CD4-positive, CD25-positive, alpha-beta regulatory T cell (primary cell): ENCODE measurements at regions not wholly inside any gene's neighbourhood (a gene's known extent, or its start where the extent isn't known, plus 50 kb on each side); places are given as distances from the start of the nearest gene placed in this dataset.

Source experiments
- ATAC-seq, 2 donors: fragments of 150-1000 bp; cut with Tn5 transposase; one replicate each; pipeline ENCODE4 v1.10.0; 2021; ENCODE audit warnings: low read depth in 2 of 2, moderate number of reproducible peaks in 2 of 2, moderate library complexity in 1 of 2
- DNase-seq, 3 donors: peaks; one replicate each; pipeline versions ENCODE4 v3.0.0 to v3.0.0-alpha.2; 2012 to 2022; ENCODE audit warnings: mixed read lengths in 1 of 3
- H3K27ac ChIP-seq: one replicate; pipeline ENCODE4 v1.7.0; 2013; ENCODE audit warnings: mild to moderate bottlenecking, low read length; ENCODE audit not compliant: insufficient read depth, poor library complexity, severe bottlenecking
- H3K27me3 ChIP-seq: one replicate; pipeline ENCODE4 v1.7.0; 2013; ENCODE audit warnings: low read length; ENCODE audit not compliant: control insufficient read depth, insufficient read depth
- H3K36me3 ChIP-seq: one replicate; pipeline ENCODE4 v1.7.0; 2013; ENCODE audit warnings: mild to moderate bottlenecking, low read length, moderate library complexity; ENCODE audit not compliant: control insufficient read depth, insufficient read depth
- H3K4me1 ChIP-seq: 2 replicates; pipeline ENCODE4 v1.7.0; 2013; ENCODE audit warnings: mild to moderate bottlenecking, low read length; ENCODE audit not compliant: insufficient read depth, control insufficient read depth, poor library complexity, severe bottlenecking
- H3K4me3 ChIP-seq: one replicate; pipeline ENCODE4 v1.7.0; 2013; ENCODE audit warnings: low read depth, mild to moderate bottlenecking, low read length, moderate library complexity
- H3K9me3 ChIP-seq, 2 experiments: 1 replicate in 1 of 2; 2 replicates in 1 of 2; pipeline ENCODE4 v1.7.0; 2013; ENCODE audit warnings: low read length in 2 of 2, mild to moderate bottlenecking in 1 of 2, moderate library complexity in 1 of 2; ENCODE audit not compliant: control insufficient read depth in 2 of 2
- H3K27ac Mint-ChIP-seq, 3 donors: one replicate each; pipeline ENCODE4 v1.8.0; 2020 to 2022; ENCODE audit warnings: mild to moderate bottlenecking in 3 of 3, mixed read lengths in 3 of 3, moderate library complexity in 2 of 3
- H3K27me3 Mint-ChIP-seq: one replicate; pipeline ENCODE4 v1.8.0; 2022; ENCODE audit warnings: mild to moderate bottlenecking, mixed read lengths
- H3K36me3 Mint-ChIP-seq: one replicate; pipeline ENCODE4 v1.8.0; 2020; ENCODE audit warnings: mixed read lengths
- H3K4me1 Mint-ChIP-seq, 4 donors: one replicate each; pipeline ENCODE4 v1.8.0; 2020 to 2022; ENCODE audit warnings: mixed read lengths in 4 of 4, mild to moderate bottlenecking in 1 of 4
- H3K4me3 Mint-ChIP-seq, 4 donors: one replicate each; pipeline ENCODE4 v1.8.0; 2020 to 2022; ENCODE audit warnings: mild to moderate bottlenecking in 4 of 4, mixed read lengths in 4 of 4, moderate library complexity in 3 of 4
- H3K9me3 Mint-ChIP-seq, 7 donors: one replicate each; pipeline ENCODE4 v1.8.0; 2020 to 2022; ENCODE audit warnings: mixed read lengths in 7 of 7, mild to moderate bottlenecking in 3 of 7, moderate library complexity in 2 of 7

GRCh38 chr4:65050786-65051185, 619.5 kb downstream of the EPHA5 start:
- H3K27me3 Mint-ChIP-seq, result no peaks in the 10 kb centered on the region
- Histone ChIP-seq H3K27me3 (no peaks in the 10 kb centered on the region), H3K4me1 (no peaks in the 10 kb centered on the region), H3K9me3 (no peaks in the 10 kb centered on the region), H3K27ac (no peak overlapping the region), H3K4me3 (no peak overlapping the region), H3K36me3 (no peaks in the 10 kb centered on the region)
- DNase-seq (no peak), ATAC-seq (no peak)
- H3K36me3 Mint-ChIP-seq, result no peaks in the 10 kb centered on the region
- H3K27ac Mint-ChIP-seq, result no peak overlapping the region
- H3K4me1 Mint-ChIP-seq, result peaks cover 0 to 6% (median 0%) of the 10 kb centered on the region in 4 donors
- peaks cover 0 to 16% (median 4%) of the 10 kb centered on the region in 7 donors for H3K9me3 Mint-ChIP-seq
- H3K4me3 Mint-ChIP-seq, result no peak overlapping the region

GRCh38 chr4:65046192-65047133, 623.8 kb downstream of the EPHA5 start:
- Mint-ChIP-seq H3K36me3 (no peaks in the 10 kb centered on the region), H3K27ac (no peak overlapping the region), H3K9me3 (peaks cover 0 to 14% (median 2%) of the 10 kb centered on the region in 7 donors), H3K4me1 (peaks cover 0 to 6% (median 0%) of the 10 kb centered on the region in 4 donors), H3K4me3 (no peak overlapping the region), H3K27me3 (no peaks in the 10 kb centered on the region)
- H3K27me3 ChIP-seq, result no peaks in the 10 kb centered on the region
- H3K36me3 ChIP-seq, result no peaks in the 10 kb centered on the region
- no peaks in the 10 kb centered on the region for H3K9me3 ChIP-seq
- no peak overlapping the region for H3K27ac ChIP-seq
- DNase-seq (no peak), ATAC-seq (no peak)
- no peak overlapping the region for H3K4me3 ChIP-seq
- no peaks in the 10 kb centered on the region for H3K4me1 ChIP-seq

GRCh38 chr4:65033899-65034298, 624.6 kb upstream of the TECRL start:
- no peaks in the 10 kb centered on the region for H3K4me1 Mint-ChIP-seq
- H3K4me3 Mint-ChIP-seq, result no peak overlapping the region
- H3K4me3 ChIP-seq, result no peak overlapping the region

GRCh38 chr4:65028592-65028991, 619.3 kb upstream of the TECRL start:
- H3K4me3 Mint-ChIP-seq, result no peak overlapping the region
- H3K9me3 ChIP-seq, result peaks cover 0 to 3% of the 10 kb centered on the region in 2 experiments
- H3K36me3 ChIP-seq, result no peaks in the 10 kb centered on the region
- no peak for ATAC-seq
- H3K4me1 ChIP-seq, result no peaks in the 10 kb centered on the region
- H3K27ac Mint-ChIP-seq, result no peak overlapping the region
- H3K9me3 Mint-ChIP-seq, result peaks cover 2 to 20% (median 5%) of the 10 kb centered on the region in 7 donors
- H3K4me1 Mint-ChIP-seq, result no peaks in the 10 kb centered on the region
- no peaks in the 10 kb centered on the region for H3K27me3 Mint-ChIP-seq
- DNase-seq, result no peak
- no peak overlapping the region for H3K4me3 ChIP-seq
- no peak overlapping the region for H3K27ac ChIP-seq
- H3K27me3 ChIP-seq, result no peaks in the 10 kb centered on the region
- no peaks in the 10 kb centered on the region for H3K36me3 Mint-ChIP-seq

More at GRCh38 chr4:65033899-65034298, 624.6 kb upstream of the TECRL start:
- no peaks in the 10 kb centered on the region for H3K27me3 Mint-ChIP-seq
- peaks cover 0 to 9% (median 4%) of the 10 kb centered on the region in 7 donors for H3K9me3 Mint-ChIP-seq
- no peak for DNase-seq
- H3K27ac Mint-ChIP-seq, result no peak overlapping the region
- Histone ChIP-seq H3K27me3 (no peaks in the 10 kb centered on the region), H3K36me3 (no peaks in the 10 kb centered on the region), H3K27ac (no peak overlapping the region), H3K9me3 (peaks cover 2 to 5% of the 10 kb centered on the region in 2 experiments), H3K4me1 (no peaks in the 10 kb centered on the region)
- H3K36me3 Mint-ChIP-seq, result no peaks in the 10 kb centered on the region
- ATAC-seq, result no peak

- H3K4me3 ChIP-seq, result no peak overlapping the region
Observed at GRCh38 chr4:65023883-65024670, 614.8 kb upstream of the TECRL start.

GRCh38 chr4:65023081-65023480, 613.8 kb upstream of the TECRL start:
- no peaks in the 10 kb centered on the region for H3K4me1 Mint-ChIP-seq
- H3K9me3 Mint-ChIP-seq, result peaks cover 0 to 18% (median 4%) of the 10 kb centered on the region in 7 donors
- no peak for DNase-seq
- H3K4me3 Mint-ChIP-seq, result no peak overlapping the region
- no peaks in the 10 kb centered on the region for H3K36me3 ChIP-seq
- H3K27ac ChIP-seq, result no peak overlapping the region
- no peaks in the 10 kb centered on the region for H3K9me3 ChIP-seq
- no peaks in the 10 kb centered on the region for H3K36me3 Mint-ChIP-seq
- no peak overlapping the region for H3K27ac Mint-ChIP-seq
- no peaks in the 10 kb centered on the region for H3K4me1 ChIP-seq
- ATAC-seq, result no peak
- H3K4me3 ChIP-seq, result no peak overlapping the region
- H3K27me3 Mint-ChIP-seq, result no peaks in the 10 kb centered on the region
- no peaks in the 10 kb centered on the region for H3K27me3 ChIP-seq

More at GRCh38 chr4:65023883-65024670, 614.8 kb upstream of the TECRL start:
- Mint-ChIP-seq H3K9me3 (peaks cover 0 to 28% (median 4%) of the 10 kb centered on the region in 7 donors), H3K36me3 (no peaks in the 10 kb centered on the region), H3K4me3 (no peak overlapping the region), H3K27ac (peak overlapping the region in 1 of 3 donors; percentile 70), H3K27me3 (no peaks in the 10 kb centered on the region), H3K4me1 (no peaks in the 10 kb centered on the region)
- no peaks in the 10 kb centered on the region for H3K27me3 ChIP-seq
- peaks cover 0 to 3% of the 10 kb centered on the region in 2 experiments for H3K9me3 ChIP-seq
- no peaks in the 10 kb centered on the region for H3K36me3 ChIP-seq
- ATAC-seq (no peak), DNase-seq (no peak)
- H3K27ac ChIP-seq, result no peak overlapping the region
- H3K4me1 ChIP-seq, result no peaks in the 10 kb centered on the region

GRCh38 chr4:65021737-65022136, 612.5 kb upstream of the TECRL start:
- Mint-ChIP-seq H3K9me3 (peaks cover 0 to 17% (median 4%) of the 10 kb centered on the region in 7 donors), H3K36me3 (no peaks in the 10 kb centered on the region), H3K4me3 (no peak overlapping the region), H3K4me1 (no peaks in the 10 kb centered on the region), H3K27ac (no peak overlapping the region), H3K27me3 (no peaks in the 10 kb centered on the region)
- no peak overlapping the region for H3K4me3 ChIP-seq
- no peak overlapping the region for H3K27ac ChIP-seq
- DNase-seq (no peak), ATAC-seq (no peak)
- no peaks in the 10 kb centered on the region for H3K36me3 ChIP-seq
- H3K4me1 ChIP-seq, result no peaks in the 10 kb centered on the region
- no peaks in the 10 kb centered on the region for H3K9me3 ChIP-seq
- H3K27me3 ChIP-seq, result no peaks in the 10 kb centered on the region
